Ishikawa (cell line): ENCODE measurements at regions not wholly inside any gene's neighbourhood (a gene's known extent, or its start where the extent isn't known, plus 50 kb on each side); places are given as distances from the start of the nearest gene placed in this dataset.

Source experiments
- CEBPB ChIP-seq: IDR thresholded peaks from 2 replicates; pipeline ENCODE4 v1.6.1; 2012
- CREB1 ChIP-seq: IDR thresholded peaks from 2 replicates; pipeline ENCODE4 v1.6.1; 2012; ENCODE audit warnings: low read depth
- EGR1 ChIP-seq: IDR thresholded peaks from 2 replicates; pipeline ENCODE4 v1.6.1; 2012
- EP300 ChIP-seq: IDR thresholded peaks from 2 replicates; pipeline ENCODE4 v1.6.1; 2012; ENCODE audit warnings: borderline replicate concordance
- FOXM1 ChIP-seq: IDR thresholded peaks from 2 replicates; pipeline ENCODE4 v1.6.1; 2012; ENCODE audit warnings: low read depth, borderline replicate concordance
- MAX ChIP-seq: IDR thresholded peaks from 2 replicates; pipeline ENCODE4 v1.6.1; 2012
- NFIC ChIP-seq: IDR thresholded peaks from 2 replicates; pipeline ENCODE4 v1.6.1; 2012
- RAD21 ChIP-seq: IDR thresholded peaks from 2 replicates; pipeline ENCODE4 v1.6.1; 2012; ENCODE audit warnings: low read depth
- REST ChIP-seq: IDR thresholded peaks from 2 replicates; pipeline ENCODE4 v1.6.1; 2012; ENCODE audit warnings: low read depth, mild to moderate bottlenecking
- TAF1 ChIP-seq: IDR thresholded peaks from 2 replicates; pipeline ENCODE4 v1.6.1; 2012; ENCODE audit warnings: low read depth, mild to moderate bottlenecking
- TCF12 ChIP-seq: IDR thresholded peaks from 2 replicates; pipeline ENCODE4 v1.6.1; 2012; ENCODE audit warnings: low read depth
- TEAD4 ChIP-seq: IDR thresholded peaks from 2 replicates; pipeline ENCODE4 v1.6.1; 2012
- USF1 ChIP-seq: IDR thresholded peaks from 2 replicates; pipeline ENCODE4 v1.6.1; 2012
- YY1 ChIP-seq: IDR thresholded peaks from 2 replicates; pipeline ENCODE4 v1.6.1; 2012; ENCODE audit warnings: low read depth
- ZBTB7A ChIP-seq: IDR thresholded peaks from 2 replicates; pipeline ENCODE4 v1.6.1; 2012; ENCODE audit warnings: low read depth

- TF ChIP-seq CREB1 (no peak), REST (no peak), ZBTB7A (no peak), MAX (no peak), CEBPB (no peak), RAD21 (no peak), TAF1 (no peak), TEAD4 (no peak), FOXM1 (no peak), NFIC (no peak), EP300 (no peak), EGR1 (no peak), YY1 (no peak), TCF12 (no peak)
Measured at GRCh38 chr20:50353289-50353961, 156.8 kb upstream of the PTPN1 start.

- TF ChIP-seq USF1 (peak; percentile 79), RAD21 (no peak)
Measured at GRCh38 chr20:50354721-50355589, 155.2 kb upstream of the PTPN1 start.

GRCh38 chr20:50355590-50356524, 154.3 kb upstream of the PTPN1 start:
- TF ChIP-seq ZBTB7A, result no peak
- no peak for TF ChIP-seq FOXM1
- TF ChIP-seq NFIC, result no peak
- TF ChIP-seq YY1, result no peak
- no peak for TF ChIP-seq TAF1
- TF ChIP-seq USF1, result no peak
- no peak for TF ChIP-seq TCF12
- TF ChIP-seq CEBPB, result no peak
- no peak for TF ChIP-seq CREB1
- no peak for TF ChIP-seq EP300
- no peak for TF ChIP-seq REST
- TF ChIP-seq TEAD4, result no peak
- no peak for TF ChIP-seq EGR1

- TF ChIP-seq EP300, result no peak
- TF ChIP-seq ZBTB7A, result no peak
- TF ChIP-seq REST, result no peak
- no peak for TF ChIP-seq TEAD4
- TF ChIP-seq CEBPB, result no peak
- no peak for TF ChIP-seq NFIC
- TF ChIP-seq YY1, result no peak
- no peak for TF ChIP-seq EGR1
- TF ChIP-seq TAF1, result no peak
- no peak for TF ChIP-seq RAD21
- TF ChIP-seq MAX, result no peak
- no peak for TF ChIP-seq USF1
Measured at GRCh38 chr20:50356525-50356885, 153.7 kb upstream of the PTPN1 start.
